GM19324 (cell line): ENCODE measurements at regions not wholly inside any gene's neighbourhood (a gene's known extent, or its start where the extent isn't known, plus 50 kb on each side); places are given as distances from the start of the nearest gene placed in this dataset.

ENCODE experiments used
- ATAC-seq: cut with Tn5 transposase; IDR thresholded peaks from one replicate; pipeline ENCODE4 v1.9.1; 2021; ENCODE audit warnings: mild to moderate bottlenecking, moderate library complexity; ENCODE audit not compliant: unreplicated experiment, low FRiP score

GRCh38 chr10:78262860-78263259 lies 229.2 kb downstream of the RPS24 start:
- no peak for ATAC-seq

- ATAC-seq, result no peak
Observed at GRCh38 chr10:78263521-78263988, 229.9 kb downstream of the RPS24 start.

GRCh38 chr10:78264361-78264760 lies 230.7 kb downstream of the RPS24 start:
- no peak for ATAC-seq

- no peak for ATAC-seq
Observed at GRCh38 chr10:78266741-78267469, 233.2 kb downstream of the RPS24 start.

GRCh38 chr10:78267598-78267997 lies 233.9 kb downstream of the RPS24 start:
- ATAC-seq, result no peak

- ATAC-seq, result no peak
Observed at GRCh38 chr10:78269060-78269459, 235.4 kb downstream of the RPS24 start.

DNA sequence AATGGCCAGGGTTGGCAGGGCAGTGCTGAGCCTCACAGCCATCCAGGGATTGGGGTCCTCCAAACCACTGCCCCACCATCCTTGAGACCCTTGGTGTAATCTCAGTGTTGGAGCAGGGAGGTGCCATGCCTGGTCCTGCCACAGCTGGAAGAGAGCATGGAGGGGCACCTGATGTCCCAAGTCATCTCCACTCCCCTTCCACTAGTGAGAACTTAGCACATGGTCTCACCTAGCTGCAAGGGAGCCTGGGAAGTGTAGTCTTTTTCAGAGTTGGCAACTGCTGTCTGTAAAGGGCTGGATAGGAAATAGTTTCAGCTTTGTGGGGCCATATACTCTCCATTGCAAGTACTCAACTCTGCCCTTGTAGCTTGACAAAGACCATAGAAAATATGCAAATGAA lies 238.7 kb downstream of the RPS24 start:
- ATAC-seq, result no peak

GRCh38 chr10:78274491-78274890 lies 240.8 kb downstream of the RPS24 start:
- ATAC-seq, result no peak

GRCh38 chr10:78276139-78276538 lies 242.5 kb downstream of the RPS24 start:
- no peak for ATAC-seq

DNA sequence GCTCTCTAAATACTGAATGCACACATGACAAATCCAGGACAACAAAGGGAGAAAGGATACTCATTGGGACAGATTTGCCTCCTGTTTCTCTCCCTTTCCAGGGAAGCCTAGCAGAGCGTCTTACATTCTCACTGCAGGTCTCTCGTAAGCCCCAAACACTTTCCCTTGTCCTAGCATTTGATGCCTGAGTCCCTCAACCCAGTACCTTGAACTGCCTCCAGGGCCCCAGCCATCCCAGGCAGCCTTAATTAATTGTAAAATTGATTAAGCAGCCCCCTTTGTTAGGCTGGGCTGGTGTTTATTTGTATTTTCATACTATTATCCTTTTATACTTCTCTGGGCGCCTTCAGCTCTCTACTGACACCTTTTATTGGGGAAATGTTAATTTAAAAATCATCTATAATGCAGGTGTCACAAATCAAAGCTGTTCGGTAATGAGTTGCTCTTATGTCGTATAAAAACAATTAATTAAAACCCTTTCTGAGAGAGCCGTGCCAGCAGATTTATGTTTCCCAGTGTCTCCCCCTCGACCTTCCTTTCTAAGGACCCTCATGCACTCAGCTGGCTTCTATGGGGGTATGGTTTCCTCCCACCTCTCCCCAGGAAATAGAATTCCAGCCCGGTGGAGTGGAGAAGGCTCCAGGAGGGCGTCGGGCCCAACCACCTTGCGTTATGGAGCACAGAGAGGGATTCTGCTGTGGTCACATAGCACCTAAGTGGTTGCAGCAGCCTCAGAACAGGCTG lies 243.8 kb downstream of the RPS24 start:
- ATAC-seq, result no peak

- ATAC-seq, result no peak
Observed at GRCh38 chr10:78278058-78278404, 244.4 kb downstream of the RPS24 start.

GRCh38 chr10:78279756-78280155 lies 246.1 kb downstream of the RPS24 start:
- ATAC-seq, result no peak

GRCh38 chr10:78280604-78281003 lies 246.9 kb downstream of the RPS24 start:
- ATAC-seq, result no peak

GRCh38 chr10:78281627-78282026 lies 248.0 kb downstream of the RPS24 start:
- no peak for ATAC-seq

GRCh38 chr10:78283069-78283682 lies 249.5 kb downstream of the RPS24 start:
- no peak for ATAC-seq

- no peak for ATAC-seq
Observed at GRCh38 chr10:78284381-78284780, 250.7 kb downstream of the RPS24 start.

DNA sequence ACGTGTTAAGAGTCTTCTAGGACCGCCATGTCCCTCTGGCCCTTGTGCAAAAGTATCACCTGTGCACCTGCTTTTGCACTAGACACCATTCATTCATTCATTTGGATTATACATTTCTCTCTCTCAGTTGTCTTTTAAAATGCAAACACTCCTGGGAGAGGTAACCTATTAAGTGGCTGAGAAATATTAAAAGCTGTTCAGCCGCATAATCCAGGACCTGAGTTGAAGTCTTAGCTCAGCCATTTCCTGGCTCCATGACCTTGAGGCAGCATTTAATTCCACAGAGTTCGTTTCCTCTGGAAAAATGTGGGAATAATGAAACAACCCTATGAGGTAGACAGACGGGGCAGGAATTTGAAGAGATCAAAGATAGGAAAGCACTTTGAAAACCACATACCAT lies 251.6 kb downstream of the RPS24 start:
- no peak for ATAC-seq

DNA sequence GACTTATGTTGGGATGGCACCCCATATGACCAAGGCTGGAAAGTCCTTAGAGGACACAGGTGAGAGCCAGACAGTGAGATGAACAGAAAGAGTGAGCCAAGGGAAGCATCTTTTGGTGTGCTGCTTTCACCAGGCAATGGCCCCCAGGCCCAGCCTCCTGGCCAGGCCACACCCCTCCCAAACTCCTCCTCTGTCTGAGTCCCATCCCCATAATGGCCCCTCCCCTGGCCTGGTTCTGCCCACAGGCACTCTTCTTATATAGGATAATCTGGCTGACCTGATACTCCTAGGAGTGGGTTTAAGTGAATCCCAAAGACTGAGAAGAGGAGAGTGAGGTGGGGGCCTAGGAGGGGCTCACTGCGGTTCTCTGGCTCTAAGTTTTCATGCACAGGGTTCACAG lies 252.5 kb downstream of the RPS24 start:
- no peak for ATAC-seq

DNA sequence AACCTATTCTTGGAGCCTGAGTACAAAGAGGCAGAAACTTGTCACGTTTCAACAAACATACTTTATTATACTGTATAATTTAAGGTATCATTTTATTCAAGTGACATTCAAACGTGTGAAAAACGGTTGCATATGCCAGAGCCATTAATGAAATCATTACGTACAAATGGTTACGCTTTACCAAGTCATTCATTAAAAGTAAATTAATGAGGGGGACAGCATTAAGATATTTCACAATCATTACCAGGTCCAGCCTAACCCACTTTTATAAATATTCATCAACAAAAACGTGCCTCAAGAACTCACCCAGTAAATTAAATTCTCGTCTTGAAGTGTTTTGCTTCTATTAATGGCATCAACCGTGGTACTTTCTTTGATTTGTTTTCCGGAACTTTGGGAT lies 253.0 kb downstream of the RPS24 start:
- ATAC-seq, result no peak

DNA sequence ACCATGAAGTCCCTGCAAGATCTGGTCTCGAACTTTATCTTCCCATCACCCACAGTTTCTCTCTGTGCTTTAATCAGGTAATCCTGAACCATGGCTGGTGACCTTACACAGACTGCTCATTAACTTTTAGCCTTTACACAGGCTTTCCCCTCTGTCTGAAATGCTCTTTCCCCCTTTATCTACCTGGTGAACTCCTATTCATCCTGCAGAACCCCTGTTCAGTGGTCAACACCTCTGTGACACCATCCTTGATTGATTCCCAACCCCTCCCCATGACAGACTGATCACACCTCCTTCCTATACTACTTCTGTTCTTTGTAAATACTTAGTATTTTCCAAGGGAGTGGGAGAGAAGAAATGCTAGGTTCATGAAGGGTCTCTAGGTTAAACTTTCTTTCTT lies 254.0 kb downstream of the RPS24 start:
- no peak for ATAC-seq

DNA sequence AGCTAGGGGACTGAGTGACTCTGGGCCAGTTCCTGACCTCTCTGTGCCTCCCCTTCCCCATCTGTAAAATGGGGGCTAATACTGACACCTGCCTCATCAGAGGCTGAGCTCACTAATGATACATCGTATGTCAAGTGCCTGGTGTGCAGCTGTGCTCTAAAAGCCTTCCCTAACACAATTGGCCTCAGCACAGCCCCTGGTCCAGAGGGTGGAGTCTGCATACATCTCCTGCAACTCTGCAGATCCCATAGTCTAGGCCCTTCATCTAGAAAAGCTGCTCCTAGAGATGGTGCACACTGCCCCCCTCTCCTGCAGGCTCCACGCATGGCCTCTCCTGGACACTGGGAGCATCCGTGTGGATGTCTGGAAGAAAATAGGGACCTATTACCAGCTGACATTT lies 255.0 kb downstream of the RPS24 start:
- no peak for ATAC-seq
